ENCODE measurements at regions not wholly inside any gene's neighbourhood (a gene's known extent, or its start where the extent isn't known, plus 50 kb on each side); places are given as distances from the start of the nearest gene placed in this dataset.
"Not testable (repeated sequence)": the region's sequence is repeated elsewhere in the genome, so short reads cannot be mapped to it uniquely, and the experiment has no call there.

DNA sequence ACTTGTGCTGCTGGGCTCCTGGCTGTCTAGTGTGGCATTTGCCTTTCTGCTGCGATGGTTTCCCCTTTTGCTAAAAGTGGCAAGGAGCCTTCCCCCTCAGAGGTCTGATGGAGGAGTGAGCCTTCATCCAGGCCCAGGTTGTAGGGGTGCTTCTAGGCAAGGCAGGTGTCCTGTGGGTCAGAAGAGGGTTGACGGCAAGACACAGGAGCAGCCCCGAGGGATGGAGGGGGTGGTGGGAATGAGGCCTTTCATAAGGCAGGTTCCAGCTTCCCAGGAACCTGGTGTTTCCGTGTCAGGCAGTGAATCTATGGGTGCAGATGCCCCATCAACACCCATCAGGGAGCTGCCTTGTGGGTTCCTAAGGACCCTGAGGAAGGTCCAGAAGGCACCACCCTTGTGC is 63.0 kb upstream of the TAMM41 start:
- Histone ChIP-seq H3K9me3 (no peaks in the 10 kb centered on the region), H3K4me3 (no peak overlapping the region), H3K36me3 (no peaks in the 10 kb centered on the region), H3K27me3 (no peaks in the 10 kb centered on the region), H3K27ac (no peak overlapping the region), H3K9ac (ENCODE audit: low read depth in 2 of 2, low read length in 2 of 2) (no peak overlapping the region), H3K4me1 (no peaks in the 10 kb centered on the region)
- intact Hi-C loops (cut with DNase I): no loop called here
- TF ChIP-seq, protein P1, sequence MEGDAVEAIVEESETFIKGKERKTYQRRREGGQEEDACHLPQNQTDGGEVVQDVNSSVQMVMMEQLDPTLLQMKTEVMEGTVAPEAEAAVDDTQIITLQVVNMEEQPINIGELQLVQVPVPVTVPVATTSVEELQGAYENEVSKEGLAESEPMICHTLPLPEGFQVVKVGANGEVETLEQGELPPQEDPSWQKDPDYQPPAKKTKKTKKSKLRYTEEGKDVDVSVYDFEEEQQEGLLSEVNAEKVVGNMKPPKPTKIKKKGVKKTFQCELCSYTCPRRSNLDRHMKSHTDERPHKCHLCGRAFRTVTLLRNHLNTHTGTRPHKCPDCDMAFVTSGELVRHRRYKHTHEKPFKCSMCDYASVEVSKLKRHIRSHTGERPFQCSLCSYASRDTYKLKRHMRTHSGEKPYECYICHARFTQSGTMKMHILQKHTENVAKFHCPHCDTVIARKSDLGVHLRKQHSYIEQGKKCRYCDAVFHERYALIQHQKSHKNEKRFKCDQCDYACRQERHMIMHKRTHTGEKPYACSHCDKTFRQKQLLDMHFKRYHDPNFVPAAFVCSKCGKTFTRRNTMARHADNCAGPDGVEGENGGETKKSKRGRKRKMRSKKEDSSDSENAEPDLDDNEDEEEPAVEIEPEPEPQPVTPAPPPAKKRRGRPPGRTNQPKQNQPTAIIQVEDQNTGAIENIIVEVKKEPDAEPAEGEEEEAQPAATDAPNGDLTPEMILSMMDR (IDR thresholded peaks at IDR 0.05): no peak
- DNase-seq: no peak

GRCh38 chr3:11910216-11910930 is 63.7 kb upstream of the TAMM41 start:
- DNase-seq; H3K27me3 ChIP-seq; H3K9ac ChIP-seq (ENCODE audit: low read depth in 2 of 2, low read length in 2 of 2); H3K4me3 ChIP-seq; intact Hi-C loops (cut with DNase I); H3K27ac ChIP-seq; H3K36me3 ChIP-seq; H3K4me1 ChIP-seq; H3K9me3 ChIP-seq: not testable (repeated sequence)

GRCh38 chr3:11910971-11911531 is 64.4 kb upstream of the TAMM41 start:
- Histone ChIP-seq H3K9me3 (no peaks in the 10 kb centered on the region), H3K4me3 (no peak overlapping the region), H3K27me3 (no peaks in the 10 kb centered on the region), H3K4me1 (no peaks in the 10 kb centered on the region), H3K36me3 (no peaks in the 10 kb centered on the region), H3K9ac (ENCODE audit: low read depth in 2 of 2, low read length in 2 of 2) (no peak overlapping the region), H3K27ac (no peak overlapping the region)
- no peak for DNase-seq
- intact Hi-C loops (cut with DNase I): no loop called here
- TF ChIP-seq, protein P1 (IDR thresholded peaks at IDR 0.05): no peak

DNA sequence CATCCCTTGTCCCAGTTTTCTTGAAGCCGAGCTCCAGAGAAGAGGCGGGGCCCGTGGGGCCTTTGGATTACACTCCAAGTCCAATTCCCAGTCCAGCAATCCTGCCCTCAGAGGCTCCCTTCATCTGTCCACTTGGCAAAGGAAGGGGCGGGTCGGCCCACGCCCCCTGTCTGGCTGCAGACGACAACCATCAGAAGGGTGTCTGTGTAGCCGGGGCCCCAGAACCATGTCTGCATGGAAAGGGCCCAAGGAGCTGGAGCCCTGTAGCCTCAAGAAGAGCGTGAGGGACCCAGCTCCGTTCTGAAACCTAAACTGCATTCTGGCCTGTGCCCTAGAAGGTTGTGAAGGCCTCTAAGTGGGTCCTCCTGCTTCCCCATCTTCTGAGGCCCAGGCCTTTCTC is 65.2 kb upstream of the TAMM41 start:
- H3K4me1 ChIP-seq; H3K4me3 ChIP-seq; intact Hi-C loops (cut with DNase I); H3K9me3 ChIP-seq; H3K36me3 ChIP-seq; DNase-seq; H3K9ac ChIP-seq (ENCODE audit: low read depth in 2 of 2, low read length in 2 of 2); H3K27ac ChIP-seq; H3K27me3 ChIP-seq: not testable (repeated sequence)

DNA sequence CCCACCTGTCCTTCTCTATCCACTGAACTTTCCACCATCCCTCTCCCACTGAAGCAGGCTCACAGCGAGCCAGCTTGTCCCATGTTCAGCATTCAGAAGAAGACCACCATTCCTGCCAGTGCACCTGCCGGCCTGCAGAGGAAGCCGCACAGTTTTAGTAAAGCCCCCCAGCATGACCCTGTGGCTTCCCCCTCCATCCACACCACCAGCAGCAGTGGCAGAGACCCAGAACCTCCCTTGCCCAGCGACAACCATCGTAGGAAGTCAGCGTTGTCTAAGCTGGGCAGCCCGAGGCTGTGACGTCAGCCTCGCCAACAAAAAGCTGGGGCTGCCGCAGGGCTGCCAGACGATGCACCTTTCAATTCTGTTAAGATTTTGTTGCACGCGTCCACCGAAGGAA is 66.6 kb upstream of the TAMM41 start:
- H3K9me3 ChIP-seq: no peaks in the 10 kb centered on the region
- no peak overlapping the region for H3K9ac ChIP-seq (ENCODE audit: low read depth in 2 of 2, low read length in 2 of 2)
- no peaks in the 10 kb centered on the region for H3K27me3 ChIP-seq
- no peaks in the 10 kb centered on the region for H3K36me3 ChIP-seq
- no peak overlapping the region for H3K27ac ChIP-seq
- no peak overlapping the region for H3K4me3 ChIP-seq
- H3K4me1 ChIP-seq: no peaks in the 10 kb centered on the region
- TF ChIP-seq, protein P1 (IDR thresholded peaks at IDR 0.05): no peak
- intact Hi-C loops (cut with DNase I): no loop called here
- DNase-seq: no peak

DNA sequence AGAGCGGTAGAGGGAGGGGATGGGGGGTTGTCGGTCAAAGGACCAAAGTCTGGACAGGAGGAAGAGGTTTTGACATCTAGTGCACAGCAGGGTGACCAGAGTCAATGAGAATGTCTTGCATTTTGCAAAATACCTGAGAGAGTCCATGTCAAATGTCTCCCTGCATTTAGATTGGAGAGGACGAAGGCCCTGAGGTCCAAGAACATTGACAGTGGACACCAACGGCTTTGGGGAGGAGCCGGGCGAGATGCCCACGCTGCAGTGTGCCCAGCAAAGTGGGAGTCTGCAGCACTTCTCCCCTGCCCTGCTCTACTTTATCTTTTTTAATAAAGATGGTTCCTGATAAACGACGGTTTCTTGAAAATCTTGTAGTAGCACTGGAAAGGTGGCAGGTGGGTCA is 67.4 kb upstream of the TAMM41 start:
- no peak for DNase-seq

More for the DNA sequence above, 67.4 kb upstream of the TAMM41 start:
- H3K4me3 ChIP-seq: no peak overlapping the region
- no peak overlapping the region for H3K9ac ChIP-seq (ENCODE audit: low read depth in 2 of 2, low read length in 2 of 2)
- TF ChIP-seq, protein P1 (IDR thresholded peaks at IDR 0.05): no peak
- H3K9me3 ChIP-seq: no peaks in the 10 kb centered on the region
- no peaks in the 10 kb centered on the region for H3K36me3 ChIP-seq
- no peaks in the 10 kb centered on the region for H3K27me3 ChIP-seq
- no peak overlapping the region for H3K27ac ChIP-seq
- no peaks in the 10 kb centered on the region for H3K4me1 ChIP-seq
- intact Hi-C loops (cut with DNase I): no loop called here
